ENCODE measurements at regions not wholly inside any gene's neighbourhood (a gene's known extent, or its start where the extent isn't known, plus 50 kb on each side); places are given as distances from the start of the nearest gene placed in this dataset.

DNA sequence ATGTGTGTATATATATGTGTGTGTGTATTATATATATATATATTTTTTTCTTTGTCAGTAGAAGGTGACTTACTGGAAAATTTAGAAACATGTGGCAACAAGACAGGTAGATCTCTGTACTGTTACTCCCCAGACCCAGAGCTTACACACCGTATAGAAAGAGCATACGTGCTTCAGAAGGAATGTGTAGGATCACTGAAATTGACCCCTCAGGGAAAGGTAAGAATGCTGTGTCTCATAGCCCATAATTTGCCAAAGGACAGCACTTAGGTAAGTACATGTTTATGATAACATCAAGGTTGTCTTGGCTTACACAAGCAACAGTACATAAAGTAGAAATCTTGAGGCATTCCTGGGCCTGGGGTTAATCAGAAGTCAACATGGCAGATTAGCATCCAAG lies 54.2 kb upstream of the PDE3B start:
- TF ChIP-seq ZNF292 (tag by site-specific recombination; IDR thresholded peaks at IDR 0.05; ENCODE audit: borderline replicate concordance, low read depth) (no peak), ZNF768 (tag by site-specific recombination; IDR thresholded peaks at IDR 0.05) (no peak), ZNF561 (tag by site-specific recombination; IDR thresholded peaks at IDR 0.05; ENCODE audit: borderline replicate concordance) (no peak), KLF16 (tag by site-specific recombination; IDR thresholded peaks at IDR 0.05) (no peak), ZNF274 (IDR thresholded peaks at IDR 0.05; ENCODE audit: low read length) (no peak), ZNF274 (tag by site-specific recombination; IDR thresholded peaks at IDR 0.05; ENCODE audit: borderline replicate concordance) (no peak), EGR2 (tag by site-specific recombination; IDR thresholded peaks at IDR 0.05; ENCODE audit: low read depth) (no peak), ZNF501 (tag by site-specific recombination; IDR thresholded peaks at IDR 0.05) (no peak), ZNF114 (tag by site-specific recombination; IDR thresholded peaks at IDR 0.05) (no peak)
- TF ChIP-seq, protein P1, sequence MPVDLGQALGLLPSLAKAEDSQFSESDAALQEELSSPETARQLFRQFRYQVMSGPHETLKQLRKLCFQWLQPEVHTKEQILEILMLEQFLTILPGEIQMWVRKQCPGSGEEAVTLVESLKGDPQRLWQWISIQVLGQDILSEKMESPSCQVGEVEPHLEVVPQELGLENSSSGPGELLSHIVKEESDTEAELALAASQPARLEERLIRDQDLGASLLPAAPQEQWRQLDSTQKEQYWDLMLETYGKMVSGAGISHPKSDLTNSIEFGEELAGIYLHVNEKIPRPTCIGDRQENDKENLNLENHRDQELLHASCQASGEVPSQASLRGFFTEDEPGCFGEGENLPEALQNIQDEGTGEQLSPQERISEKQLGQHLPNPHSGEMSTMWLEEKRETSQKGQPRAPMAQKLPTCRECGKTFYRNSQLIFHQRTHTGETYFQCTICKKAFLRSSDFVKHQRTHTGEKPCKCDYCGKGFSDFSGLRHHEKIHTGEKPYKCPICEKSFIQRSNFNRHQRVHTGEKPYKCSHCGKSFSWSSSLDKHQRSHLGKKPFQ (tag by site-specific recombination; IDR thresholded peaks at IDR 0.05) = no peak
- TF ChIP-seq, protein P2, sequence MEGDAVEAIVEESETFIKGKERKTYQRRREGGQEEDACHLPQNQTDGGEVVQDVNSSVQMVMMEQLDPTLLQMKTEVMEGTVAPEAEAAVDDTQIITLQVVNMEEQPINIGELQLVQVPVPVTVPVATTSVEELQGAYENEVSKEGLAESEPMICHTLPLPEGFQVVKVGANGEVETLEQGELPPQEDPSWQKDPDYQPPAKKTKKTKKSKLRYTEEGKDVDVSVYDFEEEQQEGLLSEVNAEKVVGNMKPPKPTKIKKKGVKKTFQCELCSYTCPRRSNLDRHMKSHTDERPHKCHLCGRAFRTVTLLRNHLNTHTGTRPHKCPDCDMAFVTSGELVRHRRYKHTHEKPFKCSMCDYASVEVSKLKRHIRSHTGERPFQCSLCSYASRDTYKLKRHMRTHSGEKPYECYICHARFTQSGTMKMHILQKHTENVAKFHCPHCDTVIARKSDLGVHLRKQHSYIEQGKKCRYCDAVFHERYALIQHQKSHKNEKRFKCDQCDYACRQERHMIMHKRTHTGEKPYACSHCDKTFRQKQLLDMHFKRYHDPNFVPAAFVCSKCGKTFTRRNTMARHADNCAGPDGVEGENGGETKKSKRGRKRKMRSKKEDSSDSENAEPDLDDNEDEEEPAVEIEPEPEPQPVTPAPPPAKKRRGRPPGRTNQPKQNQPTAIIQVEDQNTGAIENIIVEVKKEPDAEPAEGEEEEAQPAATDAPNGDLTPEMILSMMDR (tag by site-specific recombination; IDR thresholded peaks at IDR 0.05) = no peak
